H1 (cell line): ENCODE measurements at regions not wholly inside any gene's neighbourhood (a gene's known extent, or its start where the extent isn't known, plus 50 kb on each side); places are given as distances from the start of the nearest gene placed in this dataset.
"Not testable (repeated sequence)": the region's sequence is repeated elsewhere in the genome, so short reads cannot be mapped to it uniquely, and the experiment has no call there.

Source experiments
- CTCF ChIA-PET: fragments of 300-600 bp; sonication (Branson Sonifier 250); formaldehyde crosslinking; loops from one replicate; lab custom pipeline; 2021; ENCODE audit not compliant: partially characterized antibody; lab: Charles Lee
- POLR2A ChIA-PET: fragments of 300-600 bp; sonication (Branson Sonifier 250); formaldehyde crosslinking; loops from one replicate; lab custom pipeline; 2021; ENCODE audit warnings: inconsistent platforms; ENCODE audit not compliant: partially characterized antibody; lab: Charles Lee
- DNase-seq, 2 experiments: peaks; one replicate each; pipeline versions ENCODE4 v3.0.0 to v3.0.0-alpha.2; 2010 to 2022; ENCODE audit warnings: low spot score in 2 of 2, low read depth in 1 of 2, mixed read lengths in 1 of 2
- FAIRE-seq: peaks from 2 replicates; lab custom pipeline; 2011; peaks lifted over from hg19 to GRCh38; lab: Jason Lieb, UNC
- H2AFZ ChIP-seq: 2 replicates; pipeline ENCODE4 v1.8.1; 2012; ENCODE audit warnings: low read length, inconsistent platforms
- H2AK5ac ChIP-seq: 2 replicates; pipeline ENCODE4 v1.6.1; 2013; ENCODE audit warnings: low read depth, low read length
- H2BK120ac ChIP-seq: replicated peaks from 2 replicates; pipeline ENCODE3; 2013; ENCODE audit warnings: low read depth, low read length, inconsistent platforms
- H2BK12ac ChIP-seq: 2 replicates; pipeline ENCODE4 v1.6.1; 2013; ENCODE audit warnings: low read depth, low read length
- H2BK15ac ChIP-seq: 2 replicates; pipeline ENCODE4 v1.6.1; 2013; ENCODE audit warnings: low read length
- H2BK20ac ChIP-seq: 2 replicates; pipeline ENCODE4 v1.6.1; 2013; ENCODE audit warnings: low read length
- H2BK5ac ChIP-seq: 2 replicates; pipeline ENCODE4 v1.6.1; 2013; ENCODE audit warnings: low read depth, low read length
- H3K14ac ChIP-seq: 2 replicates; pipeline ENCODE4 v1.6.1; 2013; ENCODE audit warnings: inconsistent platforms; ENCODE audit not compliant: insufficient read length
- H3K18ac ChIP-seq: 2 replicates; pipeline ENCODE4 v1.6.1; 2013; ENCODE audit warnings: low read length; ENCODE audit errors: extremely low read depth
- H3K23ac ChIP-seq: 2 replicates; pipeline ENCODE4 v1.6.1; 2013; ENCODE audit warnings: inconsistent platforms; ENCODE audit not compliant: insufficient read length
- H3K23me2 ChIP-seq: 2 replicates; pipeline ENCODE4 v1.6.1; 2013; ENCODE audit warnings: low read depth, low read length
- H3K27ac ChIP-seq: 2 replicates; pipeline ENCODE4 v1.6.1; 2011; ENCODE audit warnings: low read depth, low read length, inconsistent platforms
- H3K27me3 ChIP-seq, 4 experiments: replicated peaks in 1 of 4; 1 replicate in 1 of 4; 2 replicates in 3 of 4; pipeline versions ENCODE4 v1.6.1 to v1.8.1; 2011 to 2013; ENCODE audit warnings: low read length in 3 of 4, mild to moderate bottlenecking in 3 of 4, inconsistent platforms in 2 of 4, mixed read lengths in 2 of 4, moderate library complexity in 1 of 4; ENCODE audit not compliant: control insufficient read depth in 3 of 4, insufficient read depth in 3 of 4; ENCODE audit errors: extremely low read depth in 1 of 4
- H3K36me3 ChIP-seq, 4 experiments: 2 replicates each; pipeline versions ENCODE4 v1.6.1 to v1.8.1; 2011 to 2013; ENCODE audit warnings: mild to moderate bottlenecking in 4 of 4, low read length in 3 of 4, moderate library complexity in 2 of 4, control low read depth in 1 of 4, inconsistent platforms in 1 of 4; ENCODE audit not compliant: insufficient read depth in 4 of 4, control insufficient read depth in 2 of 4
- H3K4ac ChIP-seq: replicated peaks from 2 replicates; pipeline ENCODE3; 2013; ENCODE audit warnings: low read length, low read depth, mixed read lengths, inconsistent platforms; ENCODE audit not compliant: insufficient read length
- H3K4me1 ChIP-seq, 4 experiments: replicated peaks in 1 of 4; 1 replicate in 1 of 4; 2 replicates in 3 of 4; pipeline versions ENCODE4 v1.6.1 to v1.8.1; 2011 to 2013; ENCODE audit warnings: low read length in 3 of 4, inconsistent platforms in 2 of 4, mixed read lengths in 1 of 4; ENCODE audit not compliant: insufficient read depth in 4 of 4, control insufficient read depth in 3 of 4
- H3K4me2 ChIP-seq, 2 experiments: 2 replicates each; pipeline versions ENCODE4 v1.6.1 to v1.8.1; 2011 to 2013; ENCODE audit warnings: low read depth in 2 of 2, low read length in 2 of 2, control low read depth in 1 of 2, inconsistent platforms in 1 of 2, mild to moderate bottlenecking in 1 of 2; ENCODE audit not compliant: insufficient read depth in 1 of 2
- H3K4me3 ChIP-seq, 4 experiments: fragments of 200-600, 300-600 bp in 1 of 4; sonication (generic), shearing (Covaris generic), sonication (Bioruptor Twin) in 1 of 4; 2 replicates each; pipeline versions ENCODE4 v1.5.1 to v1.8.1; 2011 to 2016; ENCODE audit warnings: low read length in 4 of 4, low read depth in 3 of 4, control low read depth in 2 of 4, inconsistent platforms in 2 of 4, mild to moderate bottlenecking in 2 of 4, mixed read lengths in 1 of 4, moderate library complexity in 1 of 4; ENCODE audit not compliant: insufficient read depth in 2 of 4; ENCODE audit errors: extremely low read depth in 1 of 4
- H3K56ac ChIP-seq: replicated peaks from 2 replicates; pipeline ENCODE3; 2013; ENCODE audit warnings: low read depth, mild to moderate bottlenecking, mixed read lengths, low read length, inconsistent platforms; ENCODE audit not compliant: insufficient read length
- H3K79me1 ChIP-seq: 2 replicates; pipeline ENCODE4 v1.6.1; 2013; ENCODE audit warnings: low read depth, low read length, control low read depth
- H3K79me2 ChIP-seq, 2 experiments: 2 replicates each; pipeline versions ENCODE4 v1.6.1 to v1.8.1; 2012 to 2013; ENCODE audit warnings: low read length in 2 of 2, mild to moderate bottlenecking in 2 of 2, inconsistent platforms in 1 of 2; ENCODE audit not compliant: insufficient read depth in 2 of 2, control insufficient read depth in 1 of 2
- H3K9ac ChIP-seq, 4 experiments: replicated peaks in 1 of 4; 1 replicate in 1 of 4; 2 replicates in 3 of 4; pipeline versions ENCODE4 v1.6.1 to v1.8.1; 2011 to 2013; ENCODE audit warnings: low read depth in 3 of 4, low read length in 3 of 4, control low read depth in 2 of 4, mild to moderate bottlenecking in 2 of 4, moderate library complexity in 2 of 4, inconsistent platforms in 1 of 4; ENCODE audit errors: extremely low read depth in 1 of 4
- H3K9me3 ChIP-seq, 2 experiments: 2 replicates each; pipeline versions ENCODE4 v1.6.1 to v1.8.1; 2012 to 2013; ENCODE audit warnings: mild to moderate bottlenecking in 2 of 2, moderate library complexity in 2 of 2, control low read depth in 1 of 2, inconsistent platforms in 1 of 2, low read depth in 1 of 2, low read length in 1 of 2, mixed read lengths in 1 of 2; ENCODE audit not compliant: insufficient read depth in 2 of 2
- H4K20me1 ChIP-seq, 2 experiments: replicated peaks in 1 of 2; 2 replicates each; pipeline versions ENCODE3 to v1.8.1; 2011 to 2013; ENCODE audit warnings: inconsistent platforms in 2 of 2, low read length in 2 of 2, mild to moderate bottlenecking in 1 of 2; ENCODE audit not compliant: insufficient read depth in 2 of 2, control insufficient read depth in 1 of 2
- H4K5ac ChIP-seq: 2 replicates; pipeline ENCODE4 v1.6.1; 2013; ENCODE audit warnings: low read length, low read depth, mixed read lengths, inconsistent platforms; ENCODE audit not compliant: insufficient read length
- H4K8ac ChIP-seq: 2 replicates; pipeline ENCODE4 v1.8.0; 2013; ENCODE audit warnings: mild to moderate bottlenecking, moderate library complexity, low read length, inconsistent platforms; ENCODE audit not compliant: insufficient read depth; ENCODE audit errors: extremely low read depth
- H4K91ac ChIP-seq: replicated peaks from 2 replicates; pipeline ENCODE3; 2013; ENCODE audit warnings: low read length, mixed read lengths, inconsistent platforms; ENCODE audit not compliant: insufficient read length
- WGBS, 2 experiments: shearing (Covaris generic) in 1 of 2; methylation state at CpG; one replicate each; pipeline versions ENCODE4 v1.1.6 to v1.1.7; 2013 to 2015; ENCODE audit warnings: low lambda C conversion rate in 2 of 2, mixed read lengths in 2 of 2, inconsistent platforms in 1 of 2, low coverage in 1 of 2, missing lambda C conversion rate in 1 of 2; ENCODE audit not compliant: insufficient replicate concordance in 2 of 2, insufficient coverage in 1 of 2, insufficient read length in 1 of 2; ENCODE audit errors: extremely low coverage in 1 of 2, missing lambda C conversion rate in 1 of 2; 5-methylcytosine and 5-hydroxymethylcytosine counted together

- not testable (repeated sequence) for H2AK5ac ChIP-seq
Observed at GRCh38 chr2:189243843-189244242, 64.3 kb upstream of the COL5A2 start.

More at GRCh38 chr2:189243843-189244242, 64.3 kb upstream of the COL5A2 start:
- H2BK15ac ChIP-seq, H3K27me3 ChIP-seq, H4K91ac ChIP-seq, H3K4me2 ChIP-seq, H3K9ac ChIP-seq, H2BK120ac ChIP-seq, H2BK5ac ChIP-seq, H3K18ac ChIP-seq, H3K23ac ChIP-seq, H4K20me1 ChIP-seq, H3K79me2 ChIP-seq, H3K4me1 ChIP-seq, H3K36me3 ChIP-seq, H3K79me1 ChIP-seq, H4K8ac ChIP-seq, H3K4me3 ChIP-seq, FAIRE-seq, H3K4ac ChIP-seq, H2AFZ ChIP-seq, H4K5ac ChIP-seq, H2BK12ac ChIP-seq, H3K14ac ChIP-seq, H2BK20ac ChIP-seq, H3K56ac ChIP-seq, DNase-seq, H3K23me2 ChIP-seq, CTCF ChIA-PET, H3K27ac ChIP-seq: not testable (repeated sequence)
- peaks cover 2 to 11% of the 10 kb centered on the region in 2 experiments; a peak in 3 of 4 replicates for H3K9me3 ChIP-seq
- WGBS, 2 experiments, result 91% methylated on average over 1 of the region's 1 CpG; no CpG with 5 or more reads in 1 of the 2 experiments
- POLR2A ChIA-PET, result interaction anchor here (0.6 kb wide), 1 partner anchor 897 kb away, joined by 3 read pairs; no protein-coding TSS in a partner anchor
